Activated effector memory CD4-positive, alpha-beta T cell treated with anti-CD3 and anti-CD28 coated beads, Interleukin-2, amount 50 U/mL, for 16 hours (primary cell): ENCODE measurements at regions not wholly inside any gene's neighbourhood (a gene's known extent, or its start where the extent isn't known, plus 50 kb on each side); places are given as distances from the start of the nearest gene placed in this dataset.

Experiments
- DNase-seq: peaks from one replicate; pipeline ENCODE4 v3.0.0-alpha.2; 2020

DNA sequence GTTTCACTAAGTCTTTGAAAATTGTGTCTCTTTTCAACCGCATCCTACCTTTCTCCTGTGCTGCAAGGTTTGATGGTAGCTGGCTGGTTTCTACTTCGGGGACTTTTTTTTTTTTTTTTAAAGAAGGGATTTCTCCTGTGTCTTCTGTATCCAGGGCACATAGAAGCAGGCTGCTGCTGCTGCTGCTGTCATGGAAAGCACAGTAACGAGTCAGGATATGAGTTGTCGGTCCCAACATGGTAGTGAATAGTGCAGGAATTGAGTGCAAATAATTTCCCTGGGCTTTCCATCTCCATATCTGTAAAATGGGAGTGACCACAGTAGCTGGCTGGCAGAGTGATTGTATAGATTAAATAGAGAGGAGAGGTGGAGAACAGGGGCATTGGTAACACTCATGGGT lies 118.3 kb upstream of the NAV2 start:
- DNase-seq = no peak

DNA sequence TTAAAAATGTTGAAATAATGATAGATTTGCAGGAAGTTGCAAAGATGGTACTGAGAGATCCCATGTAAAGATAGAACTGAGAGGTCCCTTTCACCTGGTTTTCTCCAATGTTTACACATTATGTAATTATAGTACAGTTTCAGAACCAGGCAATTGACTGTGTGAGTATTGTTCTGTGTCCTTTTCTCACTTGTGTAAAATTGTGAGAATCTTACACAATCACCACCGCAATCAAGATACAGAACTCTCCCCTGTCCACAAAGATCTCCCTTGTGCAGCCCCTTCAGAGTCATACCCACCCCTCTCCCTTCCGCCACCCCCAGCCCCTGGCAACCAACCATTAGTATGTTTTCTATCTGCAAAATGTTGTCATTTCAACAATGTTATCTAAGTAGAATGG lies 119.8 kb upstream of the NAV2 start:
- DNase-seq = no peak

DNA sequence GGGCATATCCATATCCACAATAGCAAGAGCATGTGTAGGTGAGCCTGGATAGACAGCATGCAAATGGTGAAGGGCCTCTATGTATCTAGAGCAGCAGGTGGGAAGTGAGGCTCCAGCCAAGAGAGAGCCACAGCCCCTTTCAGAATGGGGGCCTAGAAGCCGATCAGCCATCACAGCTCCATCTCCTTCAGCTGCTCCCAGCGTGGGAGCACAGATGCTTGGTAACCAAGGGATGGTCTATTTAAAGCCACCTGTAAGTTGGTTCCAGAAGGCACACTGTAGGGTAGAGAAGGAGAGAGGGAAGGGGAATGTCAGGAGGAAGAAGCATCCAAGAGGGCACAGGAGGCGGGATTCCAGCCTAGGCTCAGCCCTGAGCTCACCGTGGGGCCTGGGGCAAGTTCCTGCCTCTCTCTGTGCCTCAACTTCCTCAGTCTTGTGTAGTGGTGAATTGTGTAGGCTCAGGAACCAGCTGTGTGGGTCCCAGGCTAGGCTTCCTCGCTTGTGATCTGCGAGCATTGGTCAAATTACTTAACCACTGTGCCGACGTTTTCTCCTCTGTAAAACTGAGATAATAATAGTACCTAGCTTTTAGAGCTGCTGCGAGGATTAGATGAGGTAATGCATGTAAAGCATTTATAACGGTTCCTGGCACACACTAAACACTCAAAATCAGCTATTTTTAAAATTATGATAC lies 122.9 kb upstream of the NAV2 start:
- DNase-seq = no peak

DNA sequence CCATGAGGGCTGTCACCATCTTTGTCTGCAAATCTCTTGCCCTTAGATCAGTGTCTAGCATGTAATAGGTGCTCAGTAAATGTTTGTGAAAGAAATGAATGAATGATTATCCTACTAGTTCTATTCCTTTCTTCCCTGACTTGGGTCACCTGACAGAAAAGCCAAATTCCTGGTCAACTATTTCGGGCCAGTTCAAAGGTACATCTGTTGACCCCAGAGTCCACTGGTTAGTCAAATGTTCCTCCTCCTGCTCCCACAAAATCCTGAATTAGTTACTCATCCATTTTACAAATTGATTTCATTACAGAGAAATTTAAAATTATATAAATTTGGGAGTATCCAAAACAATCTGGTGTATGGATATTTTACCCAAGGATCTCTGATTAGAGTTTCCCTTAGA lies 124.7 kb upstream of the NAV2 start:
- DNase-seq = no peak

DNA sequence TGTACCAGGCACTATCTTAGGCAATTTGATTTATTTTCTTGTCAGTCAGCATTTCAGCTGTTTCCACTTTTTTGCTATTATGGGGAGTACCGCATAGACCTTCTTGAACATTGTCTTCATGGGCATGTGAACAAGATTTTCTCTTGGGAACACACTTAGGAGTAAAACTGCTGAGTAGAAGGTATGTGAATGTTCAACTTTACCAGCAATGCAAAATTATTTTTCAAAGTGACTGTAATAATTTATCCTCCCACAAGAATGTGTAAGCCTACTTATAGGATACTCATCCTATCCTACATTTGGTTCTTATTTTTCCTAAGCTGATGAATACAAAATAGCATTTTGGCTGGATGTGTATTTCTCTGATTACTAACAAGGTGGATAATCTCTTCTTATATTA lies 132.0 kb upstream of the NAV2 start:
- no peak for DNase-seq

DNA sequence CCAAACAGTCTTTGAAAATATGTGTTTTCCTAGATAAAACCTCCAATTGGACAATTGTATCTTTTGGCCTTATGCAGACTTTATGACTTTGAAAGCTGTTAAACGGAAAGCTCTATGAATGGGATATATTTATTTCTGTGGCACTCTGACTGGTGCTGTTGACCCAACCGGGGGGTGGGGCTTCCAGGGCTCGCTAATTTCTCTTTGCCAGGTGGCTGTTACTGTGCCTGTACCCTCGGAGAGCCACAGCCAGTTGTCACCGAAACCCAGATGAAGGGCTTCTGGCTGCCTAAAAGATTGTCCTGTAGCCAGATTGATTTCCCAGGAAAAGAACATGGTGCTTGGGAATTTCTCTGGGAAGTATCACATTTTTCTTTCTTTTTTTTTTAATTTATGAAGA lies 132.7 kb upstream of the NAV2 start:
- DNase-seq = no peak

DNA sequence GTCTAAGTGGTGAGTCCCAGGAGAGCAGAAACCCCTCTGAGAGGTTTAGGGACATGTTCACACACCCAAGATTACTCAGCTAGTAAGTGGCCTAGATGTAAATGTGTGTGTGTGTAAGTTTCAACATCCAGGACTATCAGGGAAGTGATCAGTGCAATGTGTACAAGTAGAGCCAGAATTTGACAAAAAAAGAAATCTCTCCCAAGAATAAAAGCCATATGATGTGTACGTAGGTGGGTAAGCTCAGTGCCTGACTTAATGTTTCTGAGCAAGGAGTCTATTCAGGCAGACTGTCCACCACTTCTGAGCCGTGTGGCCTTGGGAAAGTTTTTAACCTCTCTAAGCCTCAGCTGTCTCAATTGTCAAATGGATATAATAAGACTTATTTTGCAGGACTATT lies 133.8 kb upstream of the NAV2 start:
- no peak for DNase-seq

DNA sequence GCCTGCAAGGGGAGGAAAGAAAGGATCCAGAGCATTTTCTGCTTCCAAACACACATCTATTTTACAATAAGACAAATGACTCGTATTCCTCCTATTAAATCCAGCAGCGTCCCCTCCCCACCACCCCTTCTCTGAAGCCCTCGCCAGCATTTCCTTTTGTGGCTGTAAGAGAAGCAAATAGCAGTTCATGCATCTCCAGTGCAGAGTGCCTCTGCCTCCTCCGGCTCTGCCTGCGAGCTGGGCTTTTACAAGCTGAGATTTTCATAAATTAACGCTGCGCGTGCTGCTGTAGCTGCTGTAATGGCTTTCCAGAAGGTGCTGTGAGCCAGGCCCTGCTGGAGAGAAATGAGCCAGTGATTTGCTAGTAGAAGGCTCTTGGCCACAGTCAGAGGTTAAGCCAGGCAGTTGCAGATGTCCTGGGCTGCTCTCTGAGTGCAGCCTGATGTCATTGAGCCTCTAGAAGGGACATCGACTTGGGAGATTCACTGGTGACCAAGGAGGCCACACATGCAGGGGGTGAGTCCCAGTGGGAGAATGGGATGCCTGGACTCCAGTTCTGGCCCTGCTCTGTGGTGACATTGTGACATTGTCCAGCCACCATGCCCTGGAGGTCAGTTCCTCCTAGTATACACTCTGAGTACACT lies 134.5 kb upstream of the NAV2 start:
- no peak for DNase-seq

DNA sequence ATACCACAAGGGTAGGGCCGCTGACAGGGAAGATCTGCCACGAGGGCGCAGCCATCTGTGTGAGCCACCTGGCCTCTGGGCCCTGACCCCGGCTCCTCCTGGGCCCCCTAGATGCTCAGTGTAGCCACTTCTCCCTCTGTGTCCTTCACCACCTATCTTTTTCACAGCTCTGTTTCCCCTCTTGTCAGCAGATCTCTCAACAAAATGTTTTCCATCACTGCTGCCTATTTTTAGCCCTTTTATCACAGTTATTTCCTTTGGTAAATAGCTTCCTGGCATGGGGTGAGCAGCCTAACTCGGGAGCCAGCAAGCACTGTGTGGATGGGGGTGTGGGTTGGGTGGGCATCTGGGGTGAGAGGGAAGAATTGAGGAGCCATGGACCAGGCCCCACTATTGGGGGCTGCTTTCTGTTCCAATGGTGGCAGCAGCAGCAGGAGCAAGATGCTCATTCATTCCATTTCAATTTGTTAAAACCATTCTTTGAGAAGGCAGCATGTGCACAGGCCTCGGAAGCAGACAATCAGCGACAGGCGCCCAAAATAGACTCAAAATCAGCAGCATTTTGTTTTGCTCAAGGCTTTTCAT lies 135.2 kb upstream of the NAV2 start:
- no peak for DNase-seq

DNA sequence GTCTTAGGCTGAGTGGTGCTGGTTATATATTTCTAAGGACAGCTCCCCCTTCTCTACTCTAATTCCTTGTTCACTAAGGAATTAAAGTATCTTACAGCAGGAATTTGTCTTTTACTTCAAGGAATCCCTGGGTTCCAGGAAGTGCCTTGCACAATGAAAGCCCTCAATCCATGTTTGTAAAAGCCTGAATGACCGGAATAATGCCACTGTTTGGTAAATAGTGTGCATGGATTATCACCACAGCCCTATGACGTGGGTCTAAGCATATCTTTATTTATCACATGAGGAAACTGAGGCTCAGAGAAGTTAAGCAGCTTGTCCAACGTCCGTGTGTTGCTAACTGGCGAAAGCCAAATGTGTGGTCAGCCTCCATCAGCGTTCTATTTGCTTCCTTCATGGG lies 135.7 kb upstream of the NAV2 start:
- DNase-seq = no peak

DNA sequence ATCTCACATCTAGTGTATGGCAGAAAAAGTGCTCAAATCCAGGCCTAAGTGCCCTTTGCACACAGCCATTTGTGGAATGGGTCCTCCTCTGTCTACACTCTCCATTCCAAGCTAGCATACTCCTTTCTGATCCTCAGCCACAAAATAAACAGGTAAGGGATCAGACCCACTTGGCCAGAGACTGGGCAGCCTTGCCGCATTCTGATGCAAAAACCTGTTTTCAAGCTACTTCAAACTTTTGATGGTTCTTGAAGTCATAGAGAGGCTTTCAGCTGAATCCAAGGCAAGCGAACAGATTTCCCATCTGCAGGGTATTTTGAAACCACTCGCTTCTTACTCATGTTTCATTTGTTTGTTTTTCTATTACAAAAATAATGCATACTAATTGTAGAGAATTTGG lies 136.6 kb upstream of the NAV2 start:
- no peak for DNase-seq

DNA sequence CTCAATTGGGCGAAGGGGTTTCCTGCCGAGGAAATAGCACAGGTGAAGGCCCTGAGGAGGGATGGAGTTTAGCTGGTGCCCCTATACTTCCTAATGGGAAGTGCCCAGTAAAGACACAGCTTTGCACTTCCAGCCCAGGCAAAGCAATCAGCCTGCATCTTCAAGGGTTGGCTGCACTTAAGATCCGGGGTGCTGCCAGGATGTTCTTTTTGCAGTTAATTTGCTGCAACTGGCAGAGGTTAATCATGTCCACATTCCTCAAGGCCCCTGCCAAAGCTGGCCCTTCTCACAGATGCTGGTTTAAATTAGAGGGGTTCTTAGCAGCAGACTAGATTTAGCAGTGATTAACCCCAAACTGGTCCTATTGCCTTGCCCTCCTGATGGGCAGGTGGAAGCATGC lies 137.7 kb upstream of the NAV2 start:
- no peak for DNase-seq

DNA sequence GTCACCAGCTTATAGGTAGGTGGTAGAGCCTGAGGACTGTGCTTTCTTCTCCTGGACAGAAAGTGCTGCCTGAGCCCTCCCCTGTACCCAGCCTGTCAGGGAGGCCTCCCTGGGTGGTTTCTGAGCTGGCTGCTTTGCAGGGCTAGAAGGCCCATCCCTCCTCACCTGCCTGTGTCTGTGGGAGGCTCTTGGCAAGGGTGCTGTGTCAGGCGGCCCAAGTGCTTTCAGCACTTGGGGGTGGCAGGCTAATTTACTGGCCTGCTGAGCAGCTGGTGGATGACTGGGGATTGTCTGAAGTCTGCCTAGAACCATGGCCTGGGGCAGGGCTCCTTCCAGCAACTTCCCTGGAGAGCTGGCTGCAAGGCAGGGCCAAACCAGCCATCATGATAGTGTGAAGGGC lies 139.0 kb upstream of the NAV2 start:
- no peak for DNase-seq

DNA sequence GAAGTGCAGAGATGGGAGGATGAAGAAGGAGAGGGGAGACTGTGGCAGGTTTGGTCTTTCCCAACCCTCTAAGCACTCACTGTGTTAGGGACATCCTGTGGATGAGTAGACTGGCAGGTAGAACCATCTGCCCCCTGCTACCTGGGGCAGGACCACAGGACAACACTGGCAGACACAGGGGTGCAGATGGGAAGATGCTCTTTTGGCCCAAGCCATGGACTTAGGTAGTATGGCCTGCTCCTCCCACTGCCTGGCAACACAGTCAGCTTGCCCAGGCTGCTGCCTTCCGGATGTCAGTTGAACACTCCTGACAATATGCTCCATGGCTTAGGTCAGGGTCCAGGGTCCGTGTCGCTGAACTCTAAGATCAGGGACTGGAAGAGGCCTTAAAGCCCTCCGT lies 140.7 kb upstream of the NAV2 start:
- DNase-seq = no peak

DNA sequence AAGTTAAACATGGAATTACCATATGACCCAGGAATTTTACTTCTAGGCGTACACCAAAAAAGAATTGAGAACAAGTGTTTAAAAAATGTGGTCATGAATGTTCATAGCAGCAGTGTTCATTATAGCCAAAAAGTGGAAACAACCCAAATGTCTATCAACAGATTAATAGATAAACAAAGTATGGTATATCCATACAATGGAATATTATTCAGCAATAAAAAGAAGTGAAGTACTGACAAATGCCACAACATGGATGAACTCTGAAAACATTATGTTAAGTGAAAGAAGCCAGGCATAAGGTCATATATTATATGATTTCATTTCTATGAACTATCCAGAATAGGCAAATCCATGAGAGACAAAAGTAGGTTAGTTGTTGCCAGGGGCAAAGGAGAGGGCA lies 141.7 kb upstream of the NAV2 start:
- no peak for DNase-seq

DNA sequence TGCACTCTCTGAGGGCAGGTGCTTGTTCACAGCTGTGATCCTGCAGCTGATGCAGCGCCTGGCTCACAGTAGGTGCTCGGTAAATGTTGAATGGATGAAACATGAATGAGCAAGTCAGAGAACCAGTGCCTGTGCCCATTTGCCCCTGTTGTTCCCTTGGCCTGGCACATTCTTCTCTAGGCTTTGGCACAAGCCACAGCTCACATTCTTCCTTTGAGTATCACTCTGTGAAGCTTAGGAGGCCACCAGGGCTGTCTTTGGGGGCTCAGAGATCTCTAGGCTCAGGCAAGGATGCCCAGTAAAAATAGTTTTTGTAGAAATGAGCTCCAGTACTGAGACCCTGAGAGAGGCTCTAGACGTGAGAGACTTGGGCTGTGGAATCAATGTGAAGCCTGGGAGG lies 144.6 kb upstream of the NAV2 start:
- DNase-seq = no peak

DNA sequence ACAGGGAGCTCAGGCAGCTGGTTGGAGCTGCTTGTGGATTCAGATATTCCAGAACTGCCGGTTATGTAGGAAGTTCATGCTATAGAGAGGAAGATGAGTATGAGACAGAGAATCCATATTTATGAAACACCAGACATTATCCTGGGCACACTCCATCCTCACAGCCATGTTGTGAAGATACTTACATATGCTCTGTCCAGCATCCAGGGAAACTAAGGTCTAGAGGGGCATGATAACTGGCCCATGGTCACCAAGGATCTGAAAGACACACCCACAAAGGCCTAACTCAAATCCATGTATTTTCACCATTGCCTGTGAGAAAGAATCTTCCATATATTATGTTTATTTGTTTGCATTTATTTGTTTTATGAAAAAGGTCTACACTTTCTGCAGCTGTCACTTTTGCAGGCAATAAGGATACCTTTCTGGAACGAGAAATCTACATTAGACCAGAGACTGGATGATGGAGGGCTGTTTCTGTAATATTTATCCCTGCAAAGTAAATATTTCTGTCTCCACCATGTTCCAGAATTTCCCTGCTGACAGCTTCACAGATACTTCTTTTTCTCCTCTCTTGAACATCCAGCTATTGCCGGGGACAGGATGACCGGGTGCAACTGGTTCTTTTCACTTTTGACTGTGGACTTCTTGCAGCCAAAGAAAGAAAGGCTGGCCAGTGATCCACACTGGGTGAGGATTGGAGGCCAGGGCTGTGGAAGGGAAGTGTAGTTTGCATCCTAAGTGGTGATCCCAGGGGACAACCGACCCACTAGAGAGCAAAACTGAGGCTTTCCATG lies 145.9 kb upstream of the NAV2 start:
- no peak for DNase-seq

DNA sequence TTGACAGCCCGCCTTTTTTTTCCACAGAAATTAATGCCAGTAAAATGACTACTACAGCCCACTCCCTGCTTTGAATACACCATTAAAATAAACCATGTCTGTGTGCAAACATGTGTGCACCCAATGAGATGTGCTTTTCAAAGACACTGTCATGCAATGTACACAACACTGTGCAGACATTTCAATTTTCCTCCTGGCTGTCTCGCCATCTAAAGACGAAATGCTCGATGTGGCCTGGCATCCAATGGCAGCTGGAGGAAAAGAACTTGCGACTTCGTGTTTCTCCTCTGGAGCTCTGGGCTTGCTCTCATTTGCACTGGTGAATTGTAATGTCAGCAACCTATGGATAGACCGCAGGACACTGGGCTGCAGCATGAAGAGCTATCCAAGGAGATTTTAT lies 147.0 kb upstream of the NAV2 start:
- DNase-seq = no peak

DNA sequence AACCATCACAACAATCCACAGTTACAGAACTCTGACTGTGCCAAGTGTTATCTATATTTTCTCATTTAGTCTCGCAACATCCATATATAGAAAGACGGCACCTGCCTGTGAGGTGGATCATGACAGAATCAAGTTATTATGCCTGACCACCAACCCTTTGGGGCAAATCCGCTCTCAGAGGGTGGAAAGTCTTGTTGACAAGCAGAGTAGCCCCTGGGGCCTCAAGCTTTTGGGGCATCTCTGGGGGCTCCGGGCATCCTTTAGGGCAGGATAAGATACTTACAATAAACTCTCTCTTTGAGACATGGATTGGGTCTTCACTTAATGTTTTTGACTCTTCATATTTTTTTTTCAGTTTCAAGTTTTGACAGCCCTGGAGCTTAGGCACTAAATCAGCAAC lies 150.5 kb upstream of the NAV2 start:
- DNase-seq = no peak

DNA sequence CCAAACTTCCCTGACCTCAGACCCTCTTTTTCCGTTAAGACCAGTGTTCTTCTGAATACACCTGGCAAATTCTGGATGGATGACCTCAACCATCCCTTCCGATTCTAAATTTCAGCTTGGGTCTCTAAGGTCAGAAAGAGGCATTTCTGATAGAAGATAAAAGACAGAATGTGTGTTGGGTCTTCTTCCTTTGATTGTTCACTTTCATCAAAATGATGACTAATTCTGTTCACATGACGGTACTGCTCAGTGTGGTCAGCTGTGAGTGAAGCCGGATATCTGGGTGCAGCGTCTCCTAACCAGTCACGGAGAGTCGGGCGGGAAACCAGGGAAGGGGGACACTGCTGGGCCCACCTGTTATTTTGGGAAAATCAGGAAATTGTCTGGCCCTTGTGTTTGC lies 151.6 kb upstream of the NAV2 start:
- DNase-seq = no peak

DNA sequence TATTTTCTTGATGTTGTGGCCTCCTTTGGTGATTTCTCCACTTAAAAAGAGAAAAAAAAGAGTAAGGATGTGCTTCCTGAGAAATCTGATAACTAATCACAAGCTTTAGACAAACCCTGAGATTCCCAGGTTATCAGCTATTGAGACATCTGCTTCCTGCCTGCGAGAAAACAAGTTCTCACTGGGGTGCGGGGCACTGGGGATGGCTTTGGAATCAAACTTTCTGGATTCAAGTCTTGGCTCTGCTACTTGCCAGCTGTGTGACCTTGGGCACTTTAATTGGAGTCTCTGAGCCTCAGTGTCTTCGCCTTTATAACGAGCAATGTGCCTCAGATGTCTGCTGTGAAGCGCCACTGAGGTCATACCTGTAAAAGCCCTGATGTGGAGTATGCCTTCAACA lies 152.5 kb upstream of the NAV2 start:
- DNase-seq = no peak

DNA sequence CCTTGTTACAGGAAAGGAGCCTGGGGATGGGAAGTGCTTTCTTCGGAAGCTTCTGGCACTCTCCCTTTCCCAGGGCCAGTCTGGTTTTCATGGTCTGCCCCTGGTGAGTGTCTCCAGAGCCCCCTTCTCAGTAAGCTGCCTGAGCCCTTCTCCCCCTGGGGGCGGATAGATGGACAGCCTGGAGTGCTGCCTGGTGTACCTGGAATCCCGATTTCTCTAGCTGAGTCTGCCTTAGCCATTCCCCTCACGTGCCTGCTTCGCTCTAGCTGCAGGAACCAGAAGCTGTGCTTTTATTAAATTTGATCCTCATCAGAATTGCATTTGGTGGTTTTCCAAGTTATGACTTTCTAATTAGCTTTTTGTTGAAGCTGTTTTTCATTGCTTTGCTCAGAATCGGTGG lies 152.9 kb upstream of the NAV2 start:
- no peak for DNase-seq

DNA sequence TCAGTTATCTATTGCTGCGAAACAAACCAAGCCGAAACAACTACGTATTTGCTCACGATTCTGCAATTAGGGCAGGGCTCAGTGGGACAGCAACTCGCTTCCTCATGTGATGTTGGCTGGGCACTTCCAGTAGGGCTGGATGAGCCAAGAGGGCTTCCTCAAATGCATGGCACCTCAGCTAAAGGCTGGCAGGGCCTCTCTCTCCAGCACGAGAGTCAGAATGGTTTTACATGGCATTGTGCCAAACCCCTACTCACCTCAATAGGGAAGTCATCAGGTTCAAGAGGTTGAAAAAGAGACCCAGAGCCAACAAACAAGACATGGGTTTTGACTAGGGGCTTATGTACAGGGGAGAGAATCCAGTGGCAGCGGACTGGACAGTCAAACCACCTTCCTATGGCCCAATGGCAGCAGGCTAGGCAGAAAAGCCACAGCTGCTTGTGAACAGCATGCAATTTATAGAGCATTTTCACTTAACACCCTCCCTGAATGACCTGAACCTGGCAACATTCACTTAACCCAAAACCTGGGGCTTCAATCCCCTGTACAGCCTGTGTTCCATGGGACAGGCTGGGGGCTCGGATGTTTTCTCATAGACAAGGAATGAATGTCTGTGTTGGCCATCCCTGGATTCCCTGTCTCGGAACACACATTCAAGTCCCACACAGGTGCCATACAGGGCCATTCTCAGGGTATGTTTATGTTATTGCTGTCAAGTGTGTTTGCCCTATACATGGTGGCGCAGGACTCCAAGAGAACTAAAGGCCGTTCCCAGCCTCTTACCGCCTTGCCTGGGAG lies 154.2 kb upstream of the NAV2 start:
- no peak for DNase-seq
